Spleen (tissue), 7 donors: ENCODE measurements at regions not wholly inside any gene's neighbourhood (a gene's known extent, or its start where the extent isn't known, plus 50 kb on each side); places are given as distances from the start of the nearest gene placed in this dataset.

ENCODE experiments used
- POLR2A ChIP-seq, 3 donors: fragments of 450-650 bp; IDR thresholded peaks; one replicate each; pipeline ENCODE4 v1.5.1; 2017; ENCODE audit warnings: antibody characterized with exemption in 3 of 3, mild to moderate bottlenecking in 1 of 3
- POLR2AphosphoS5 ChIP-seq, 3 donors: sonication (generic); formaldehyde crosslinking; IDR thresholded peaks; one replicate each; pipeline ENCODE4 v1.5.1; 2017; ENCODE audit warnings: antibody characterized with exemption in 3 of 3
- TF ChIP-seq, protein P1 (sequence below), 11 experiments: fragments of 200-600 bp in 7 of 11; fragments of 450-650 bp in 4 of 11; sonication (generic) in 4 of 11; IDR thresholded peaks in 8 of 11; conservative IDR thresholded peaks in 3 of 11; 1 replicate in 7 of 11; 2 replicates in 4 of 11; pipeline versions ENCODE4 v1.4.0 to v1.8.0; 2016 to 2021; ENCODE audit warnings: antibody characterized with exemption in 11 of 11, inconsistent platforms in 4 of 11, mild to moderate bottlenecking in 1 of 11
- donor health status: DM: no; HTN: no; CAD: no; lungs with moderate emphysema.
- donor health status: DM: no; HTN: no; CAD: no.
- donor health status: DM: no; HTN: no; CAD: no.

DNA sequence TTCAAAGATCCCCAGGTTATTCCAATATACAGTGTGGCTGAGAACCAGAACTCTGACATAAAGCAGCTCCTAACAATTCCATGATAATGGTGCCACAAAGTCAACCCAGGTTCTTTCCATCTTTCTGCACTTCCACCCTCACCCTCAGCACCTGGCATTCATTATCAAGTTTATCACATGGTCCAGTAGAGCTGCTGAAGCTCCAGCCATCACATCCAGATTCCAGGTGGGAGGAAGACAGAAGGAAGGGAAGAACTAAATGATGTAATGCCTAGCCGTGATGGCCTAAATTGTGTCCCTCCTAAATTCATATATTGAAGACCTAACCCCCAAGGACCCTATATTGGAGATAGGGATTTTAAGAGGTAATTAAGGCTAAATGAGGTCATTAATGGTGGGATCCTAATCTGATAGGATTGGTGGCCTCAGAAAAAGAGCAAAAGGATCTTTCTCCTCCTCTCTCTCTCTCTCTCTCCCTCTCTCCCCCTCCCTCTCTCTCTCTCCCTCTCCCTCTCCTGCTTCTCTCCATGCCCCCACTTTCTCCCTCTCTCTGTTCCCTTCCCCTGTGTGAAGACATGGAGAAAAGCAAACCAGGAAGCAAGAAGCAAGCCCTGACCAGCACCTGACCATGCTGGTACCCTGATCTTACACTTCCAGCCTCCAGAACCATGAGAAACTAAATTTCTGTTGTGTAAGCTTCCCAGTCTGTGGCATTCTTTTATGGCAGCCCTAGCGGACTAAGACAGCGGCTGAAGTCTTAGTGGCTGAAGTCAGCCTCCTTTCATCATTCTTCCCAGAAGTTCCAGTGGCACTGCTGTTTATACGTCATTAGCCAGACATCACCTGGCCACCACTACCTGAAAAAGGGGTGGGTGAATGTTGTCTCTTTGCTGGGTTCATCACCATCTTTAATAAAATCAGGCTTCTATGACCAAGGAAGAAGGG lies 369.7 kb upstream of the PROK2 start:
- TF ChIP-seq, protein P1, sequence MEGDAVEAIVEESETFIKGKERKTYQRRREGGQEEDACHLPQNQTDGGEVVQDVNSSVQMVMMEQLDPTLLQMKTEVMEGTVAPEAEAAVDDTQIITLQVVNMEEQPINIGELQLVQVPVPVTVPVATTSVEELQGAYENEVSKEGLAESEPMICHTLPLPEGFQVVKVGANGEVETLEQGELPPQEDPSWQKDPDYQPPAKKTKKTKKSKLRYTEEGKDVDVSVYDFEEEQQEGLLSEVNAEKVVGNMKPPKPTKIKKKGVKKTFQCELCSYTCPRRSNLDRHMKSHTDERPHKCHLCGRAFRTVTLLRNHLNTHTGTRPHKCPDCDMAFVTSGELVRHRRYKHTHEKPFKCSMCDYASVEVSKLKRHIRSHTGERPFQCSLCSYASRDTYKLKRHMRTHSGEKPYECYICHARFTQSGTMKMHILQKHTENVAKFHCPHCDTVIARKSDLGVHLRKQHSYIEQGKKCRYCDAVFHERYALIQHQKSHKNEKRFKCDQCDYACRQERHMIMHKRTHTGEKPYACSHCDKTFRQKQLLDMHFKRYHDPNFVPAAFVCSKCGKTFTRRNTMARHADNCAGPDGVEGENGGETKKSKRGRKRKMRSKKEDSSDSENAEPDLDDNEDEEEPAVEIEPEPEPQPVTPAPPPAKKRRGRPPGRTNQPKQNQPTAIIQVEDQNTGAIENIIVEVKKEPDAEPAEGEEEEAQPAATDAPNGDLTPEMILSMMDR (IDR thresholded peaks at IDR 0.05 in 8 of 11, conservative IDR thresholded peaks at IDR 0.05 in 3 of 11): no peak
- no peak for TF ChIP-seq POLR2A (IDR thresholded peaks at IDR 0.05)
- no peak for TF ChIP-seq POLR2AphosphoS5 (IDR thresholded peaks at IDR 0.05)
